ENCODE measurements at regions not wholly inside any gene's neighbourhood (a gene's known extent, or its start where the extent isn't known, plus 50 kb on each side); places are given as distances from the start of the nearest gene placed in this dataset.
"Not testable (repeated sequence)": the region's sequence is repeated elsewhere in the genome, so short reads cannot be mapped to it uniquely, and the experiment has no call there.

GRCh38 chr4:129676934-129677333 is 581.0 kb downstream of the C4orf33 start:
- no peak for DNase-seq (ENCODE audit: low read depth in 2 of 2)

- no peak for DNase-seq (ENCODE audit: low read depth in 2 of 2)
Observed at GRCh38 chr4:129682586-129682985, 586.6 kb downstream of the C4orf33 start.

GRCh38 chr4:129707949-129708348 is 612.0 kb downstream of the C4orf33 start:
- DNase-seq (ENCODE audit: low read depth in 2 of 2): no peak

- no peak for DNase-seq (ENCODE audit: low read depth in 2 of 2)
Observed at GRCh38 chr4:129708784-129709183, 612.8 kb downstream of the C4orf33 start.

GRCh38 chr4:129738175-129738574 is 642.2 kb downstream of the C4orf33 start:
- no peak for DNase-seq (ENCODE audit: low read depth in 2 of 2)

GRCh38 chr4:129747756-129748155 is 651.8 kb downstream of the C4orf33 start:
- no peak for DNase-seq (ENCODE audit: low read depth in 2 of 2)

- DNase-seq (ENCODE audit: low read depth in 2 of 2): no peak
Observed at GRCh38 chr4:129748991-129749390, 653.0 kb downstream of the C4orf33 start.

- DNase-seq (ENCODE audit: low read depth in 2 of 2): no peak
Observed at GRCh38 chr4:129751646-129752045, 655.7 kb downstream of the C4orf33 start.

- DNase-seq (ENCODE audit: low read depth in 2 of 2): no peak
Observed at GRCh38 chr4:129783596-129783995, 687.6 kb downstream of the C4orf33 start.

GRCh38 chr4:129788486-129788885 is 692.5 kb downstream of the C4orf33 start:
- no peak for DNase-seq (ENCODE audit: low read depth in 2 of 2)

- DNase-seq (ENCODE audit: low read depth in 2 of 2): no peak
Observed at GRCh38 chr4:129804461-129804981, 708.6 kb downstream of the C4orf33 start.

GRCh38 chr4:129806986-129807385 is 711.0 kb downstream of the C4orf33 start:
- DNase-seq (ENCODE audit: low read depth in 2 of 2): no peak

GRCh38 chr4:129808242-129808641 is 712.3 kb downstream of the C4orf33 start:
- DNase-seq (ENCODE audit: low read depth in 2 of 2): no peak

GRCh38 chr4:129821073-129821472 is 725.1 kb downstream of the C4orf33 start:
- no peak for DNase-seq (ENCODE audit: low read depth in 2 of 2)

GRCh38 chr4:129821963-129822362 is 726.0 kb downstream of the C4orf33 start:
- DNase-seq (ENCODE audit: low read depth in 2 of 2): no peak

GRCh38 chr4:129822701-129823100 is 726.7 kb downstream of the C4orf33 start:
- DNase-seq (ENCODE audit: low read depth in 2 of 2): no peak

GRCh38 chr4:129823105-129823504 is 727.2 kb downstream of the C4orf33 start:
- DNase-seq (ENCODE audit: low read depth in 2 of 2): no peak

GRCh38 chr4:129829373-129829772 is 733.4 kb downstream of the C4orf33 start:
- DNase-seq (ENCODE audit: low read depth in 2 of 2): no peak

- no peak for DNase-seq (ENCODE audit: low read depth in 2 of 2)
Observed at GRCh38 chr4:129839687-129840086, 743.7 kb downstream of the C4orf33 start.

- DNase-seq (ENCODE audit: low read depth in 2 of 2): no peak
Observed at GRCh38 chr4:129842096-129842495, 746.1 kb downstream of the C4orf33 start.

- no peak for DNase-seq (ENCODE audit: low read depth in 2 of 2)
Observed at GRCh38 chr4:129852434-129852833, 756.5 kb downstream of the C4orf33 start.

- not testable (repeated sequence) for DNase-seq (ENCODE audit: low read depth in 2 of 2)
Observed at GRCh38 chr4:129853685-129854467, 757.9 kb downstream of the C4orf33 start.

GRCh38 chr4:129862461-129862860 is 766.5 kb downstream of the C4orf33 start:
- DNase-seq (ENCODE audit: low read depth in 2 of 2): no peak

GRCh38 chr4:129863206-129863605 is 767.3 kb downstream of the C4orf33 start:
- DNase-seq (ENCODE audit: low read depth in 2 of 2): no peak

Measured in stimulated activated CD8-positive, alpha-beta memory T cell treated with anti-CD3 and anti-CD28 coated beads, Interleukin-2, amount 100 ng/mL, for 48 hours (primary cell).